DMS53 treated with DMSO at 0.1 percent for 48 hours (cell line): ENCODE measurements at regions not wholly inside any gene's neighbourhood (a gene's known extent, or its start where the extent isn't known, plus 50 kb on each side); places are given as distances from the start of the nearest gene placed in this dataset.
"Not testable (repeated sequence)": the region's sequence is repeated elsewhere in the genome, so short reads cannot be mapped to it uniquely, and the experiment has no call there.

Source experiments
- DNase-seq: peaks from one replicate; lab custom pipeline; 2025; ENCODE audit not compliant: unreplicated experiment; lab: John Stamatoyannopoulos, UW

DNA sequence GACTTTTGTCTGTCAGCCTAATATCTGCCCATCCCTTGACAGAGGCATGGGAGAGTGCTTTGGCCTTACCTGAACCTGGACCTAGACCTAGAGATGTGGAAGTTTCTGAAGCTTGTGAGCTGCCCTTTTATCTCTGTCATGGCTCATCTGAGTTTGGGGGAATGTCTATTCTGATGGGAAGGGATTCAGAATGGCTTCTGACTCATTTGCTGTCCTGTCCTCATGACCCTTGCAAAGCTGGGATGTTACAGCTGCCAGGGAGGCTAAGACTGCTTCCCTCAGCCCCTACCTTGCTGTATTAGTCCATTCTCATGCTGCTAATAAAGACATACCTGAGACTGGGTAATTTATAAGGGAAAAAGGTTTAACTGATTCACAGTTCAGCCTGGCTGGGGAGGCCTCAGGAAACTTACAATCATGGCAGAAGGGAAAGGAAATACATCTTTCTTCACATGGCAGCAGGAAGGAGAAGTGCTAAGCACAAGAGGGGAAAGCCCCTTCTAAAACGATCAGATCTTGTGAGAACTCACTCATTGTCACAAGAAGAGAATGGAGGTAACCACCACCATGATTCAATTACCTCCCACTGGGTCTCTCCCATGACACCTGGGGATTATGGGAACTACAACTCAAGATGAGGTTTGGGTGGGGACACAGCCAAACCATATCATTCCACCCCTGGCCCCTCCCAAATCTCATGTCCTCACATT, 252.2 kb downstream of the ERMARD start:
- no peak for DNase-seq

DNA sequence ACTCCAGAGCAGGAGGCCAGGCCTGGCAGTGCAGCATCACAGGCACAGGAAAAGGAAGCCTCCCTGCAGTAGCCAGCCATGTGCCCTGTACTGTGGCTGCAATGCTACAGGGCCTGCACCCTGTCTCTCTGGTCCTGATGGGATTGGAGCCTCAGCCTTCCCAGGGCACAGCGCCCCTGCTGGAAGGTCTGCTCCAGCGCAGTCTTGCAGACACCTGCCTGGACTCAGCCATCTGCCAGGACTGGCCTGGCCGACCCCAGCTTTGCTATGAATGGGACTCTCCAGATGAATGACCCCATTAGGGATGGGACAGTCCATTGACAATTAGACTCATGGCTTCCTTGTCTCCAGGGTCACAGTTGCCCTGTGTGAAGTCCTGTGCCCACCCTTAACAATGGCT, 251.6 kb downstream of the ERMARD start:
- DNase-seq: no peak

DNA sequence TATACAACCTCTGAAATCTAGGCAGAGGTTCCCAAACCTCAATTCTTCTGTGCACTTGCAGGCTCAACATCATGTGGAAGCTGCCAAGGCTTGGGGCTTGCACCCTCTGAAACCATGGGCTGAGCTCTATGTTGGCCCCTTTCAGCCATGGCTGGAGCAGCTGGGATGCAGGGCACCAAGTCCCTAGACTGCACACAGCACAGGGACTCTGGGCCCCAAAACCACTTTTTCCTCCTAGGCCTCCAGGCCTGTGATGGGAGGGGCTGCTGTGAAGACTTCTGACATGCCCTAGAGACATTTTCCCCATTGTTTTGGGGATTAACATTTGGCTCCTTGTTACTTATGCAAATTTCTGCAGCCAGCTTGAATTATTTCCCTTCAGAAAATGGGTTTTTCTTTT, 250.4 kb downstream of the ERMARD start:
- not testable (repeated sequence) for DNase-seq

DNA sequence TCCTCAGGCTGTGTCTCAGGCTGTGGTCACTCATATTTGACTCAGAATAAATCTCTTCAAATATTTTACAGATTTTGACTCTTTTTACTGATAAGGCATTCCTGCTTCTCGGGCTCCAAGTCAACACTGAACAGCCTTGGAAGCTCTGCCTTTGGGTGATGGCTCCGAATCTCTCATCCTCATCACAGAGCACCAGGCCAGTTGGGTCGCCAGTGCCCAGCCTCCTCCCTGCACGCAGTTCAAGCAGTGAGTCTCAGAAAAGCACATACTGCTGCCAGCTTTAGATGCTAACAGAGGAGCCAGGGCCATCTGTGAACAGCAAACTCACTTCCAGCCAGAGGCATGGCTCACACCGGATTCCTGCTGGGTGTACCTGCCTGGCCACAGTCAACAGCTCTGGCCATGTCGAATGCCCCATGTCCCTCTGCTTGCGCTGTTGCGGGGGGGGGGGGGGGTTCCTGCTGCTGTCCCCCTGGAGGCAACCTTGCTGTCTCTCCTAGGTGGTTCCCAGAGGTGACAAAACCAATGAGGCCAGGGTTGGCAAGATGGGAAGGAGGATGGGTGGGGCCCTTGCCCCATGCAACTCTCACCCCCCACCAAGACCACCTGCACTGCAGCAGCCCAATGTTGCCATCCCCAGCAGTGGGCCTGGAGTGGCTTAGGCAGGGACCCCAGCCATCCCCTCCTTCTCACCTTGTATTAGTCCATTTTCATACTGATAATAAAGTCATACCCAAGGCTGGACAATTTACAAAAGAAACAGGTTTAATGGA, 248.8 kb downstream of the ERMARD start:
- no peak for DNase-seq

DNA sequence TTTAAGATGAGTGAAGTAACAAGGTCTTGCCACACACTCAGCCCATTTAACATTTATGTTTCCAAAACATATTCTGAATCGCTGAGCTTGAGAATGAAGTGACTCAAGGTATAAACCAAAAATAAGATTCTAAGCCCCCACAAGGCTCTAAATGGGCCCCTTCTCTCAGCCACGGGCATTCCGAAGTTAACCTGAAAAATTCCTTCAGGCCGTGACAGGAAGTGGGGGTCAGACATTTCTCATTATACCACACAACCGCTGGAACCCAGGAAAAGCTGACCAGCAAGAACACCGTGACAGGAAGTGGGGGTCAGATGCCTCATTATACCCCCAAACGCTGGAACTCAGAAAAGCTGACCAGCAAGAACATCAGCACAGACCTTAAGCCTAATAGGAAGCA, 247.9 kb downstream of the ERMARD start:
- no peak for DNase-seq

DNA sequence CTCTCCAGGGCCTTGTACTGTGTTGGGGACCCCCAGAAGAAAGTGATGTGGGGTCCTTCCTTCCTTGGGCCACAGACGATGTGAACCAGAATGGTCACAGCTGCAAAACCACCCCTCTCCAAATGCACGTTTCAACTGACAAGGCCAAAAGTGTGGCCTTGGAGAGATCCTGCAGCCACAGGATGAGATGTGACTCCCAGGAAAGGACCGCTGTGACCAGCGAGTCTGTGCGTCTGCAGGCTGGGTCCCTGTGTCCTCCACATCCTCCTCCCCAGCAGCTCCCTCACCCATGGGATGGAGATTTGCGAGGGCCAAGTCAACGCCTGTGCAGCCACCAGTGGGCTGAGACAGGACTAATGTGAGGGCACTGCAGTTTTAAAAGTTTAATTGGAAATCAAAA, 247.0 kb downstream of the ERMARD start:
- DNase-seq: no peak

DNA sequence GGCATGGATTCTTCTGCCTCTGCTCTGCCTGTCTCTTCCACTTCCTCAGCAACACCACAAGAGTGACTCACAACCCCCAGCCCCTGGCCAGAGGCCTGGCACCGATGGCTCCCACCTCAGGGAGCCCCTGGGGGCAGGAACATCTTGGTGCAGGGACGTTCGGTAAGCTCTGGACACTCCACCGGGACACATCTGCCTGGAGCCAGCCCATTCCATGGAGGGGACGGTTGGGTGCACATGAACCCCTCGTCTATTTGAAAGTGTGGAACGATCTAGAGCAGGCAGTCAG, 246.5 kb downstream of the ERMARD start:
- no peak for DNase-seq

DNA sequence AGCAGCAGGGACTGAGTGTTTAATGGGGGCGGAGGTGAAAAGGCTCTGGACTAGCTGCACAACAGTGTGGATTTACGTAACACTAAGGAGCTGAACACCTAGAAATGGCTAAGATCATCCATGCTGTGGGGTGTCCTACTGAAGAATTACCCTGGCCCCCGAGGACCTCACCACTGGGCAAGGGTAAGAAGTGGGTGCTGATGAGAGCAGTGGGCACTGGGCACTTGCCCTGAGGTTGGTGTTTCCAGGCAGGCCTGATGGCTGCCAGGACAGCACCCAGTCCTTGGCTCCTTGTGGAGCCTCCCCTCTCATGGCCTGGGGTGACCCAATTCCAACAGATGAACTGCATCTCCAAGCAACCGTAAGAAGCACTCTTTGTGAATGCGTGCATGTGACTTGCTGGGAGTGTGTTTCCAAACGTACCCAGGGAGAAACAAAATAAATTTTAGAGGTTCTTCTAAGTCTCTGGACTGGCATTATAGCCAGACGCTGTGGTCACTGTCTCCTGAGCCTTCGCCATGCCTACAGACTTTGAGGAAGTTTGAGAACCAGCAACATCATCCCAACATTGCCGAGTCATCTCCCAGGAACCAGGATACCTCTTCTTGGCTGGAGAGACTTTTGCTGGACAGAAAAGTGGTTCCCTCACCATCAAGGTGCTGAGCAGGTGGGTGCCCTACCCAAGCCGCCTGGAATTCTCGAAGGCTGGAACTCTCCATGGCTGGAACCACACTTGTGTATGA, 245.9 kb downstream of the ERMARD start:
- no peak for DNase-seq

DNA sequence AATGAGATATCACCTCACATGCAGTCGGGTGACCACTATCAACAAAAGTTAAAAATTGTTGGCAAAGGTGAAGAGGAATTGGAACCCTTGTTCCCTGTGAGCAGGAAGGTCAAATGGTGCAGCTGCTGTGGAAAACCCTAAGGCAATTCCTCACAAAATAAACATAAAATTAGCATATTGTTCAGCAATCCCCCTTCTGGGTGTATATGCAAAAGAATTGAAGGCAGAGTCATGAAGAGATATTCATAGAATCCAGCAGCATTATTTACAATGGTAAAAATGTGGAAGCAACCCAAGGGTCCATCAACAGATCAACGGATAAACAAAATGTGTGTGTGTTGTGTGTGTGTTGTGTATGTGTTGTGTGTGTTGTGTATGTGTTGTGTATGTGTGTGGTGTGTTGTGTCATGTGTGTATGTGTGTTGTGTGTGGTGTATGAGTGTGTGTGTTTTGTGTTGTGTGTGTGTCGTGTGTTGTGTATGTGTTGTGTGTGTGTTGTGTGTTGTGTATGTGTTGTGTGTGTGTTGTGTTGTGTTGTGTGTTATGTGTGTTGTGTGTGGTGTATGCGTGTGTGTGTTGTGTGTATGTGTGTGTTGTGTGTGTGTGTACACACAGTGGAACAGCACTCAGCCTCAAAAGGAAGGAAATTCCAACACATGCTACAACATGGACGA, 245.1 kb downstream of the ERMARD start:
- no peak for DNase-seq

DNA sequence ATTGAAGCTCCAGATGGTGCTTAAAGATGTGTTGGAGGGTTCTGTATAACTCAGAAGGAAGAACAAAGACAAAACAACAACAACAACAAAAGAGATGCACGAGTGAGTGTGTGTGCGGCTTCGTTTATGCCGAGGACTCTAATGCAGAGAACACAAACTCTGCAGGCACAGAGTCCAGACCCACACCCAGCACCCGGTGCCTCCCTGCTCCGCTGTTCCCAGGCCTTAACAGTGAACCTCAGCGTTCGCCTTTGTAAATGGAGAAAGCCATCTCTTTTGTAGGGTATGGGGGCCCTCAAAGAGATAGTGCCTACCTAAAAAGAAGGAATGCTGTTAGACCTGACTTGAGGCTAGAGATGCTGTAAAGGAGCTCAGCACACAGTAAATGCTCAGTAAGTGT, 243.3 kb downstream of the ERMARD start:
- no peak for DNase-seq

DNA sequence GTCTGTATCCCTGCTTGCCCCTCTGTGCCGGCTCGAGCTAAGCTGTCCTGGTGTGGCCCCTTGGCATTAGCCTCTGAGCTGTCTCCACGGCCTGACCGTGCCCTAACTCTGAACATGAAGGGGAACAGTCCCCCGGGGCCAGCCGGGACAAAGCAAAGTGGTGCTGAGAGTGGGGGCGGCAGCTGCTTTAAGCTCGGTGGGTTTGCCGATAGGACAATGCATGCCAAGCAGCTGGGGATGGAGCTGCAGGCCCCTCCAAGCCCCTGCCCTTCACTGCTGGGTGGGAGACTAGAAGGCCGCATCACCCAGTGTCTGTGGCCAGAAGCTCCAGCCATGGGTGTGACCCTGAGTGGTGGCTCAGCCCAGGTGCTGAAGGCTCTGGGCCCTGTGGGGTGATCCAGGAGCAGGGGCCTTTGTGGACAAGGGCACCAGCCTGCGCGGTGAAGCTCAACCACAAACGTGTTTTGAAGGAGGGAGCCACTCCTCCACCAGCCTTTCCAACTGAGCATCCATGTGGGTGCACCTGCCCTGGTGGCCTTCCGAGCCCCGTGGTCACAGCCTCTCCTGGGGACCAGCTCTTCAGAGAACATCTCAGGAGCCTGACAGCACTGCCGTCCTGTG, 242.5 kb downstream of the ERMARD start:
- DNase-seq: no peak

DNA sequence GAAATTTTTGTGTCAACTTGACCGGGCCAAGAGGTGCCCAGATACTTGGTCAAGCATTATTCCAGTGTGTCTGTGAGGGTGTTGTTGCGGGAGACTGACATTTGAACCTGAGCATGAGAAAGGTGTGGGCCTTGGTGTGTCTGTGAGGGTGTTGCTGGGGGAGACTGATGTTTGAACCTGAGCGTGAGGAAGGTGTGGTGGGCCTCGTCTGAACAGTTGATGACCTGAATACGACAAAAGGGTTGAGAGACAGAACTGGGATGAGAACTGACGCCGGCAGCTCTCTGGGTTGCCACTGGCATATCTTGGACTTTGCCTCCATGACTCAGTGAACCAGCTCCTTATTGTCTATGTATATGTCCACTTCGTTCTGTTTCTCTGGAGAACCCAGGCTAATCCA, 240.5 kb downstream of the ERMARD start:
- no peak for DNase-seq

DNA sequence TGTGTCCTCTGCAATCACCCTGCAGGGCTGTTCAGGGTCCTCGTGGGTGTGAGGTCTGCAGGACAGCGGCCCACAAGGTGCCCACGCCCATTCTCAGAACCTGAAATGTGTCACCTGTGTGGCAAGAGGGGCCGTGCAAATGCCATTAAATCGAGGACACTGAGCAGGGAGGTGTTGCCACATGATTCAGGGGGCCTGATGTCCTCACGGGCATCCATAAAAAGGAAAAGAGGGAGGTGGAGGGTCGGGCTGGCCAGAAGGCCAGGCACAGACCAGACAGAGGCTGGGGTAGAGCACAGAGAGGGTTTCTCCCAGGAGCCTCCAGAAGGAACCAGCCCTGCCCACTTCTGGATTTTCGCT, 239.6 kb downstream of the ERMARD start:
- no peak for DNase-seq

DNA sequence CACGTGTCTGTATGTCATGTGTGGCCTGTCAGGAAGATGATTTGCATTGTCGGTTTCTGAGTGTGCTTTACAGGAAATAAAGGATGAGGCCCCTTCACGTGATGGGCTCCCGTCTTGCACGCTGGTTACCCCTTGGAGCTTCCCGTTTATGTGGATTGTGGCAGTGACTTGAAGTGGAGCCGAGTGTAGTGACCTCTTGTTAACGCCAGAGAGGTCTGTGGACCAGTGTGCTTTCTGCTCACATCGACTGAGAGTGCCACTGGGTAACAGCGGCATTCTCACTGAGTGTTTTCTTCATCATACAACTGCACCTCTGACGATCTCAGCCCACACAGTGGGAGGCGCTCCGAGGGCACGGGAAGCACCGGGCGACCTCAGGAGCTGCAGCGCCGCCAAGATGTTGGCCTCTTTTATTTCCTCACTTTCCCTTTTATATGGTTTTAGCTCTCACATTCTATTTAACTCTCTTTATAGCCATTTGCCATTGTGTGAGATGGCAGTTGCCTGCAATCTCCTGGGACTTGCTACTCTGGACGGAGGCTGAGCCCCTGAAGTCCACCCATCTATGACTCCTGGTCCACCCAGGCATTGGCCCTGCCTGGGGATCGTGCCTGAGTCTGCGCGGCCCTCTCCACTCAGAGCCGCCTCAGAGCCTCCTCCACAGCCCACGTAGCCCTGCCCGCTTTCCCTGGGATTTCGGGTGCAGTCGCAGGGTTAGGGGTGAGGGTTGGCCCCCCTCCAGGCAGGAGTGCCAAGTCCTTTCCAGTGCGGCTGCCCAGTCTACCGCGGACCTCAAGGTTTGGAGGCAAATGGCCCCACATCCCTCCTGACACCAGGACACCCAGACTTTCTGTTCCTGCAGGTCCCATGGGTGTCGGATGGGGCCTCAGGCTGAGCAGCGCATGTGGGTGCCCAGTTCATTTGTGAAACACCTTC, 238.9 kb downstream of the ERMARD start:
- no peak for DNase-seq

DNA sequence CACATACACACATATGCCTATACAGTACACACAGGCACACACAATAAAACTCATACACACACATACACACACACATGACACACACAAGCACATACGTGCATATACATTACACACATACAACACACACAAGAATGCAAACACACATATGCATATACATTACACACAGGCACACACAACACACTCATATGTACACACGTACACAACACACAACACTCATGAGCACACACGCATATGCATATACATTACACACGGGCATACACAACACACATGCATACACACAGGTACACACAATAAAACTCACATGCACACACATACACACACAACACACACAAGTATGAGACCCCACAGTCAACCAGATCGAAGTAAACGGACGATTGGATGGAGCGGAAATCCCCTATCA, 238.2 kb downstream of the ERMARD start:
- no peak for DNase-seq

DNA sequence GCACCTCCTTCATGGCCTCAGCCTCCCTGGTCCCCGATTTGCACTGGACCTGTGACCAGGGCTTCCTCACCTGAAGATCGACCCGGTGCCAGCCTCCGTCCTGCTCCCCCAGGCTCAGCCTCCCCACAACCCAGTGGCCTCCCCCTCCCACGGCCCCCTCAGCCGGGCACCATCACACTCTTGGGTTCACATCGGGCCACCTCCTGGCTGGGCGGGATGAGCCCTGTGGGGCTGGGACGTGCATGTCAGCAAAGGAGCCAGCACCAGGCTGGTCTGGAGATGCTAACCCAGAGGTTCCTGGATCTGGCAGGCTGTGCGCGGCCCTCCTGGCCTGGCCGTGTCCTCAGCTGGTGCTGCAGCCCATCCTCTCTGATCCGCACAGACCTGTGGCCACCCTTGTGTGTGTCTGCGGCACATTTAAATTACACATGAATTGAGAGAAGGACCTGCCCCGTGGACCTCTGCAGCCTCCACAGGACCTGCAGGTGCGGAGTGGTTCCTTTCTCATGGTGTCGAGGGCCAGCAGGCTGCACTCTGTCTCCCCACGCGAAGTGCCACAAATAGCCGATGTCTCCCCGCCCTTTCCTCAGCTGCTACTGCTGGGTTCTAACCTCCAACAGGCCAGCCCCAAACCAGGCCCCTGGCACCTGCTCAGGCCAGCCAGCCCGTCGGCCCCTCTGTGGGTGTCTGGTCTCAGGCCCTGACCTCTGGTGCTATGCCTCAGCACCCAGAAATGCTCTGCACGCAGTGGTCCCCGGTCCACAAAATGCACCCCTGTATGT, 237.5 kb downstream of the ERMARD start:
- DNase-seq: no peak

DNA sequence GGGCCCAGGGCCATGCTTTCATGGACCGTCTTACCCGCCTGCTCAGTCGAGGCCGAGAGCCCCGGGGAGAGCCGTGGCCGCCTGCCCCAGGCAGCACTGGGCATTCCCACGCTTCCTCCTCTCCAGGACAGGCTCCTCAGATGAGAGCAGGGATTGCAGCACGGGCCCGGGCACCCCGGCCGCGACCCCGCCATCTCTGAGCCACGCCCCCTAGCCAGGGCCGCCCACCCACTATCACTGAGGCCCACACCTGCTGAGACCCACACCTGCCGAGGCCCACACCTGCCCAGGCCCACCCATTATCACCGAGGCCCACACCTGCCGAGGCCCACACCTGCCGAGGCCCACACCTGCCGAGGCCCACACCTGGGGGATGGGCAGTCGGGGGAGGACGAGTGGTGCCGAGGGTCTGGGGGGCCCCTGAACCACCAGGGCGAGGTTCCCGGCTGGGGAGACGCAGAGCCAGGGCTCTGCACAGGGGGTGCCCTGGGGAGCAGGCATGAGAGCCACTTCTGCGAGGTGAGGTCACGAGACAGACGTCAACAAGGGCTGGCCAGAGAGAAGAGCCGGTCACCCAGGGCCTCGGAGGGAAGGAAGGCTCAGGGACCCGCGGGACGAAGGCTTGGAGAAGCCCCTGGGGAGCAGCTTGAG, 235.6 kb downstream of the ERMARD start:
- no peak for DNase-seq

DNA sequence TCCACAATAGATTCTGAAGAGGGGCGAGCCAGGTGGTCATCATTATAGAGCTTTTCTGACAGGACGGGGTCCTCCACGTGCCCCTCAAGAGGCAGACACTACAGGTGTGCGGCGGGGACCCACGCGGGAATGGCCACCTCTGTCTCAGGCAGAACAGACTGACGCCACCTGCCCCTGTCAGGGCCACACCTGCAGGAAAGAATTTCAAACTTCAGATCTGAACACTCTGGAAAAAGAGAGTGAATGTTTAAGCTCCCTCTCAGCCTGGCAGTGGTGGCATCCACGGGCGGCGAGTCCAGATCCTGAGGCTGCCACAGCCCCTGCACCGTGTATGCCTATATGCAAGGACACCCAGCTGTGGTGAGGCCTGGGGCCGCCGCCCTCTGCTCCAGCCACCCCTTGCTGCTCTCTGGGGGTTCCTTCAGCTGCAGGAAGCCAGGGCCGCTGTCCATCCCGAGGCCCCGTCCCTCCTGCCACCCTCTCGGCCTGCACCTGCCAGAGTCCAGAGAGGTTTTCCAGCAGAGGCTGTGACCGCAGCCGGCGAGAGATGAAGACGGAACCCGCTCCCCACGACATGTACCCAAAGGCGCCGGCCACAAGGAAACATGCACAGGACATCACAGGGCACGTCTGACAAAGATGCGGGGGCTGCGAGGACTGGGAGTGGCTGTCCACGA, 234.9 kb downstream of the ERMARD start:
- DNase-seq: no peak
